Stomach (tissue), 8 donors: ENCODE measurements at regions not wholly inside any gene's neighbourhood (a gene's known extent, or its start where the extent isn't known, plus 50 kb on each side); places are given as distances from the start of the nearest gene placed in this dataset.
"Not testable (repeated sequence)": the region's sequence is repeated elsewhere in the genome, so short reads cannot be mapped to it uniquely, and the experiment has no call there.

Source experiments
- DNase-seq, 2 donors: peaks; one replicate each; pipeline versions ENCODE4 v3.0.0 to v3.0.0-alpha.2; 2013 to 2019
- H3K27ac ChIP-seq, 5 donors: fragments of 200-600 bp in 4 of 5; sonication (generic) in 4 of 5; one replicate each; pipeline ENCODE4 v1.5.1; 2013 to 2019; ENCODE audit warnings: mild to moderate bottlenecking in 1 of 5, moderate library complexity in 1 of 5
- H3K27me3 ChIP-seq, 3 donors: fragments of 200-600 bp; sonication (generic); one replicate each; pipeline ENCODE4 v1.5.1; 2017 to 2019; ENCODE audit warnings: mixed run types in 1 of 3
- H3K36me3 ChIP-seq, 4 donors: fragments of 200-600 bp; sonication (generic); 1 replicate in 3 of 4; 2 replicates in 1 of 4; pipeline ENCODE4 v1.5.1; 2016 to 2019
- H3K4me1 ChIP-seq, 4 donors: fragments of 200-600 bp; sonication (generic); one replicate each; pipeline ENCODE4 v1.5.1; 2016 to 2019
- H3K4me3 ChIP-seq, 4 donors: fragments of 200-600 bp; sonication (generic) in 3 of 4; one replicate each; pipeline ENCODE4 v1.5.1; 2016 to 2019; ENCODE audit warnings: mild to moderate bottlenecking in 1 of 4
- H3K9me3 ChIP-seq, 4 donors: fragments of 200-600 bp; sonication (generic); one replicate each; pipeline ENCODE4 v1.5.1; 2016 to 2019
- EP300 ChIP-seq: sonication (generic); formaldehyde crosslinking; IDR thresholded peaks from one replicate; pipeline ENCODE4 v1.6.1; 2017; ENCODE audit warnings: antibody characterized with exemption
- POLR2A ChIP-seq, 4 donors: fragments of 450-650 bp; IDR thresholded peaks; one replicate each; pipeline ENCODE4 v1.6.1; 2016; ENCODE audit warnings: antibody characterized with exemption in 4 of 4, control low read depth in 2 of 4, mild to moderate bottlenecking in 1 of 4, moderate library complexity in 1 of 4
- POLR2AphosphoS5 ChIP-seq, 3 donors: sonication (generic); formaldehyde crosslinking; IDR thresholded peaks; one replicate each; pipeline ENCODE4 v1.6.1; 2016; ENCODE audit warnings: antibody characterized with exemption in 3 of 3
- WGBS, 5 donors: extraction: QIAGEN DNeasy Blood & Tissue Kit in 3 of 5; methylation state at CpG; one replicate each; pipeline versions ENCODE4 v1.1.5 to v1.1.7; 2013 to 2018; 5-methylcytosine and 5-hydroxymethylcytosine counted together
- intact Hi-C: fragments of 100-400 bp; cut with DNase I; formaldehyde crosslinking; loops from one replicate; pipeline ENCODE4 v1.15.1; 2023; ENCODE audit warnings: low total_unique reads
- TF ChIP-seq, protein P1 (sequence below), 7 experiments: fragments of 450-650 bp in 4 of 7; fragments of 200-600 bp in 3 of 7; sonication (generic) in 3 of 7; IDR thresholded peaks; one replicate each; pipeline ENCODE4 v1.5.1; 2016 to 2019; ENCODE audit warnings: antibody characterized with exemption in 7 of 7, control low read depth in 2 of 7, mild to moderate bottlenecking in 1 of 7
- donor health status: healthy with polysubstance abuse.
- donor health status: Bipolar disorder and iron deficiency.
- donor health status: healthy.

DNA sequence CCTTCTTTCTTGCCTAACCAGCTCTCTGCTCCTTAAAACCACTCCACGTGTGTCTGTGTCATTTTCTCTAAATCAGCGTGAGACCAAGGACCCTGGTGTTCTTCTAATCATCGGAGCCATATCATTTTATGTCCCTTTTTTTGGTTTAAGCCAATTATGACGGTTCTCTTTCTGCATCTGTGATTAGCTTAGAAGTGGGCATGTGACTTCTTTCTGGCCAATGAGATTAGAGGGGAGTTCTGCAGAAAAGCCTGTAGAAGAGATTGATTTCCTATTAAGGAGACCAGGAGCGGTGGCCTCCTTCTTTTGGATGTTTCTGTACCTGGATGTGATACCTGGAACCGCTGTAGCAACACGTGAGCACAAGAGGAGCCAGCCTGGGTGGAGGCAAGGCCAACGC is 97.5 kb upstream of the PABPC3 start:
- intact Hi-C loops = no loop called here
- no peaks in the 10 kb centered on the region for H3K9me3 ChIP-seq
- H3K4me1 ChIP-seq = no peaks in the 10 kb centered on the region

DNA sequence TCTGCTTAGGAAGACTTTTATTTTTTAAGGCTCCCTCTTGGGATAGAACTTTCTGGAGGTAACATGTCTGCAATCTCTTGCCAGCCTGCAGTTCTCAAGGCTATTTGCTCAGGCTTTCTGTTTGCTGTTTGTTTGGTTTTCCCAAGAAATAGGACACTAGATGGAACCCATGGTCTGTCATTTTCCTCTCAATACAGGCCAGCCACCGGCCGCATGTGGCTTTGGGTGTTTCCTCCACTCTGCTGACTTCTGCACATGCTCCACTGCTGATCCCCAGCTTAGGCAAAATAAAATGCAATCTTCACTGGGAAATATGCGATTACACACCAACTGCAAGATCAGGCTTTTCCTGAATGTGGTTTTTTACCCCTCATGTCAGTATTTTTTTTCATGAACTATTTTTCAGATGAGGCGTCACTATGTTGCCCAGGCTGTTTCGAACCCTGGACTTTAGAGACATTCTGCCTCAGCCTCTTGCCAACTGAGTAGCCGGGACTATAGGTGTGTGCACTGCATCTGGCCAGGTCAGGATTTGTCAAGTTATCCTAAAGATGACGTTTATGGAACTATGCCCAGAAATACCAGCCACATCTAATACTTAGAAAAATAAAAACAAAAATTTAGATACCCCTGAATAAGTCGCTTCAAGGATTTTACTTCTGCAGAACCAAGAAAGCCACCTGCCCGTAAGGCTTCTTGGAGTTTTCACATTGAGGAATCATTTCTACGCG is 94.3 kb upstream of the PABPC3 start:
- Histone ChIP-seq H3K9me3 (no peaks in the 10 kb centered on the region), H3K36me3 (no peaks in the 10 kb centered on the region), H3K27me3 (peaks cover 0 to 53% (median 5%) of the 10 kb centered on the region in 3 donors), H3K27ac (no peak overlapping the region), H3K4me1 (no peaks in the 10 kb centered on the region), H3K4me3 (no peak overlapping the region)
- no peak for TF ChIP-seq POLR2AphosphoS5 (IDR thresholded peaks at IDR 0.05)
- TF ChIP-seq, protein P1, sequence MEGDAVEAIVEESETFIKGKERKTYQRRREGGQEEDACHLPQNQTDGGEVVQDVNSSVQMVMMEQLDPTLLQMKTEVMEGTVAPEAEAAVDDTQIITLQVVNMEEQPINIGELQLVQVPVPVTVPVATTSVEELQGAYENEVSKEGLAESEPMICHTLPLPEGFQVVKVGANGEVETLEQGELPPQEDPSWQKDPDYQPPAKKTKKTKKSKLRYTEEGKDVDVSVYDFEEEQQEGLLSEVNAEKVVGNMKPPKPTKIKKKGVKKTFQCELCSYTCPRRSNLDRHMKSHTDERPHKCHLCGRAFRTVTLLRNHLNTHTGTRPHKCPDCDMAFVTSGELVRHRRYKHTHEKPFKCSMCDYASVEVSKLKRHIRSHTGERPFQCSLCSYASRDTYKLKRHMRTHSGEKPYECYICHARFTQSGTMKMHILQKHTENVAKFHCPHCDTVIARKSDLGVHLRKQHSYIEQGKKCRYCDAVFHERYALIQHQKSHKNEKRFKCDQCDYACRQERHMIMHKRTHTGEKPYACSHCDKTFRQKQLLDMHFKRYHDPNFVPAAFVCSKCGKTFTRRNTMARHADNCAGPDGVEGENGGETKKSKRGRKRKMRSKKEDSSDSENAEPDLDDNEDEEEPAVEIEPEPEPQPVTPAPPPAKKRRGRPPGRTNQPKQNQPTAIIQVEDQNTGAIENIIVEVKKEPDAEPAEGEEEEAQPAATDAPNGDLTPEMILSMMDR (IDR thresholded peaks at IDR 0.05) = no peak
- TF ChIP-seq EP300 = no peak
- TF ChIP-seq POLR2A (IDR thresholded peaks at IDR 0.05) = no peak
- no peak for DNase-seq
- WGBS, 5 donors = 61 to 66% (median 64%) methylated on average over 11 of the region's 11 CpGs
- intact Hi-C loops = no loop called here

More for the DNA sequence above, 97.5 kb upstream of the PABPC3 start:
- no peak overlapping the region for H3K27ac ChIP-seq
- peaks cover 0 to 59% (median 5%) of the 10 kb centered on the region in 3 donors for H3K27me3 ChIP-seq
- H3K4me3 ChIP-seq = no peak overlapping the region
- no peak for DNase-seq
- TF ChIP-seq POLR2AphosphoS5 (IDR thresholded peaks at IDR 0.05) = no peak
- no peak for TF ChIP-seq POLR2A (IDR thresholded peaks at IDR 0.05)
- TF ChIP-seq, protein P1 (IDR thresholded peaks at IDR 0.05) = no peak
- no peak for TF ChIP-seq EP300
- H3K36me3 ChIP-seq = no peaks in the 10 kb centered on the region
- 79 to 88% (median 86%) methylated on average over 8 of the region's 8 CpGs for WGBS, 5 donors

DNA sequence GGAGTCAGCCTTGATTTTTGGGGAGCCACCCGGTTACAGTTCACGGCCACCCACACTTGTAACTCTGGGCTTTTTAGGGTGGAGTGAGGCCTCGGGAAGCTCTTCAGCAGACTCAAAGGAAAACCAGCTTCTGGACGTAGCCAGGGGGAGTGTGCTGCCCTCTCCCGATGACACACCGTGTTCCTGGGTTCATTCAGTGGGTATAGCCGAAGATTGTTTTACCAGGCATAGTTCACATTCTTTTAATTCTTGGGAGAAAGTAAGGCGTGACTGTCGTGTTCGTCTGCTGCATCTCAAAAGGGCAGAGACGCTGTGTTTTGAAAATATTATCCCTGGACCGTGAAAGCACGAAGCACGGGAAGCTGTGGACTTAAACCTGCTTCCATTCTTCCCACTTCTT is 93.6 kb upstream of the PABPC3 start:
- DNase-seq, intact Hi-C loops, H3K36me3 ChIP-seq, H3K4me3 ChIP-seq, H3K4me1 ChIP-seq, H3K9me3 ChIP-seq, H3K27ac ChIP-seq: not testable (repeated sequence)
- 24 to 33% (median 29%) methylated on average over 14 of the region's 14 CpGs for WGBS, 5 donors
- H3K27me3 ChIP-seq = peaks cover 0 to 53% (median 5%) of the 10 kb centered on the region in 3 donors

DNA sequence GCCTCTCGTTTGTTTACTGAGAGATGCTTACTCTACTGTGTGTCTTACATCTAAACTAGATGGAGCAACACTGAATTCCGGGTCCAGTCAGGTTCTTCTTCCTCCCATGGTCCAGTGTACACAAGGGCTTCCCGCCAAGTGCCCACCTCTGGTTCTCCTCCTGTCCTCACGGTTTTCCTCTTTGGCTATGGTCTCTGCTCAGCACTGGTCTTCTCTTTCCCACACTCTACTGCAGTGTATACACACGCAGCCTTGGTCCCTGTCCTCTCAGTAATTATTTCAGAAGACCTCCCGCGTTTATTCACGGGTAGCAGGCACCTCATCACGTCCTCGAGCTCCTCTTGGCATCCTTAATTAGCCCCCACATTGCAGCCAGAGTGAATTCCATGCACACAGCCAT is 91.4 kb upstream of the PABPC3 start:
- H3K27ac ChIP-seq, DNase-seq, H3K4me3 ChIP-seq, H3K9me3 ChIP-seq, intact Hi-C loops, H3K36me3 ChIP-seq, H3K4me1 ChIP-seq: not testable (repeated sequence)
- peaks cover 0 to 38% (median 5%) of the 10 kb centered on the region in 3 donors for H3K27me3 ChIP-seq
- WGBS, 5 donors = 67 to 82% (median 78%) methylated on average over 3 to 4 of the region's 10 CpGs

DNA sequence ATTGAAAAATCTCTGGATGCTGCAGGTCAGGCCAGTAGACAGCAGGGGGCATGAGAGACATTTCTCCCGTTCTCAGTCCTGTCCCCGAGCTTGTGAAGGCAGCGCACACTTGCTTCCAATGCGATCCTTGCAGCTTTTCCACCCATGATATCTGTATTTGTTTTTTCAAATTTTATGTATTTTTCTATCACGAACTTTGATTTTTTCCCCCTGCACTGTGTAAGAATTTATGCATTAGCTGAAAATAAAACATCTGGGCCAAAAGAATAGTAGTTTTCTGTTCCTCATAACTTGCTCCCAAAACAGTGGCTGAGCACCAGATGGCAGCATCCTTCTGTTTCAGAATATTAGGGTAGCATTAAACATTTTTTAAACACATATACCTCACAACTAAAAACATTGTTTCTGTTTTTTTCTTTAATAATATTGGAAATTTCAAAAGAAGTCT is 90.9 kb upstream of the PABPC3 start:
- WGBS, 5 donors = 0 to 3% (median 0%) methylated on average over 4 to 5 of the region's 5 CpGs
- intact Hi-C loops, H3K4me3 ChIP-seq, H3K36me3 ChIP-seq, H3K9me3 ChIP-seq, H3K4me1 ChIP-seq, H3K27ac ChIP-seq: not testable (repeated sequence)
- DNase-seq = peak in 1 of 2 donors; percentile 48
- peaks cover 0 to 32% (median 5%) of the 10 kb centered on the region in 3 donors for H3K27me3 ChIP-seq
- TF ChIP-seq, protein P1 (IDR thresholded peaks at IDR 0.05) = peak in 1 of 7 experiments; percentile 39

DNA sequence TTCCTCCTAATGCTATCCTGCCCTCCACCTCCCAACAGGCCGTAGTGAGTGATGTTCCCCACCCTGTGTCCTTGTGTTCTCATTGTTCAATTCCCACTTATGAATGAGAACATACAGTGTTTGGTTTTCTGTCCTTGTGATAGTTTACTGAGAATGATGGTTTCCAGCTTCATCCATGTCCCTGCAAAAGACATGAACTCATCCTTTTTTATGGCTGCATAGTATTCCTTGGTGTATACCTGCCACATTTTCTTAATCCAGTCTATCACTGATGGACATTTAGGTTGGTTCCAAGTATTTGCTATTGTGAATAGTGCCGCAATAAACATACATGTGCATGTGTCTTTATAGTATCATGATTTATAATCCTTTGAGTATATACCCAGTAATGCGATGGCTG is 88.5 kb upstream of the PABPC3 start:
- H3K9me3 ChIP-seq, H3K36me3 ChIP-seq, DNase-seq, H3K27ac ChIP-seq, H3K4me1 ChIP-seq, intact Hi-C loops, H3K4me3 ChIP-seq: not testable (repeated sequence)
- WGBS, 5 donors = 80 to 99% (median 93%) methylated on average over 3 of the region's 3 CpGs
- peaks cover 0 to 12% (median 0%) of the 10 kb centered on the region in 3 donors for H3K27me3 ChIP-seq

DNA sequence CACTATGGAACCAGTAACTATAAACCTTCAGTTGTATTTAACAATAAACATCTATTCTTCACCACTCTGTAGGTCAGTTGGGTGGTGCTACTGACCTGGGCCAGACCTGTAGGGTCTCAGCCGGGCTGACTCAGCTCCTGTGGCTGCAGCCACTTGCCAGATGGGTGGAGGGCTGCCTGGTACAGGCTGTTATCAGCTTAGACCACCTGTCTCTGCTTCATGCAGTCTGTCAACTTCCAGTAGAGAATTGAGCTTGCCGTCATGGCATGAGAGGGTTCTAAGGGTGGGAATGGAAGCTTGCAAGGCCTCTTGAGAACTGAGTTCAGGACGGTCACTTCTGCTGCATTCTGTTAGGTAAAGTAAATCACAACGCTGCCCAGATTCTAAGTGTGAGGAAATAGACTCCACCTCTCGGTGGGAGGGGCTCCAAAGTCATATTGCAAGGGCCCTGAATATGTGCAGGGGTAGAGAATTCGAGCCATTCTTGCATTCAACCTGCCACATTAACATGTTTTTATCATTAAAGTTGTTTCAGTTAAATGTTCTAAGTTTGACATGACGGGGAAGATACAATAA is 81.5 kb upstream of the PABPC3 start:
- WGBS, 5 donors = 40 to 61% (median 49%) methylated on average over 6 to 7 of the region's 7 CpGs
- H3K9me3 ChIP-seq, H3K36me3 ChIP-seq, DNase-seq, H3K4me3 ChIP-seq, intact Hi-C loops, H3K27ac ChIP-seq: not testable (repeated sequence)
- peaks cover 0 to 70% (median 23%) of the 10 kb centered on the region in 3 donors for H3K27me3 ChIP-seq
- peaks cover 6 to 17% (median 14%) of the 10 kb centered on the region in 4 donors for H3K4me1 ChIP-seq

DNA sequence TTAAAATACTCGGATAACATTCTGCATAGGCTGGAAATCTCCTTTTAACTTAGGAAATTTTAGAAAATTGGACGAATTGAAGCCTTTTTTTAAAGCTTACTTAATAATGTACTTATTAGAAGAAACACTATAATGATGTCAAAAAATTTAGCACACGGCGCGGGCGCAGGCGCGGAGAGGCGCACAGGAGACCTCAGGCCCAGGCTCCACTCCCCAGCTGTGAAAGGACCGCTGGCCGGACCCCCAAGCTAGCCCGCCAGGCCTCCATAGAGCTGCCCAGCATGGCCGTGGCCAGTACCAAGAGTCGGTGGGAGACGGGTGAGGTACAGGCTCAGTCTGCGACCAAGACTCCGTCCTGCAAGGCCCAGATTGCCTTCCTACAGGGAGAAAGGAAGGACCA is 78.8 kb upstream of the PABPC3 start:
- intact Hi-C loops = not testable (repeated sequence)

More for the DNA sequence above, 78.8 kb upstream of the PABPC3 start:
- DNase-seq, H3K36me3 ChIP-seq, H3K27ac ChIP-seq, H3K9me3 ChIP-seq, H3K4me3 ChIP-seq: not testable (repeated sequence)
- peaks cover 6 to 17% (median 14%) of the 10 kb centered on the region in 4 donors for H3K4me1 ChIP-seq
- peaks cover 0 to 81% (median 23%) of the 10 kb centered on the region in 3 donors for H3K27me3 ChIP-seq
- 86 to 90% (median 89%) methylated on average over 17 of the region's 17 CpGs for WGBS, 5 donors
